Caco-2 (cell line): ENCODE measurements at regions not wholly inside any gene's neighbourhood (a gene's known extent, or its start where the extent isn't known, plus 50 kb on each side); places are given as distances from the start of the nearest gene placed in this dataset.

Experiments
- BruUV-seq: library from RNA; stranded (reverse); fragments of 400-500 nt; replicated peaks from 2 replicates; lab custom pipeline; 2021; lab: Mats Ljungman, UMichigan
- CTCF ChIA-PET: fragments of 300-600 bp; sonication (Branson Sonifier 250); formaldehyde crosslinking; loops from one replicate; lab custom pipeline; 2022; ENCODE audit warnings: antibody characterized with exemption; lab: Charles Lee
- POLR2A ChIA-PET: fragments of 300-600 bp; sonication (Branson Sonifier 250); formaldehyde crosslinking; loops from one replicate; lab custom pipeline; 2022; ENCODE audit warnings: antibody characterized with exemption; lab: Charles Lee
- DNase-seq, 2 experiments: peaks; one replicate each; pipeline versions ENCODE4 v3.0.0 to v3.0.0-alpha.2; 2020 to 2022
- H3K27me3 ChIP-seq: replicated peaks from 2 replicates; pipeline ENCODE4 v1.6.0; 2011; ENCODE audit warnings: low read length; ENCODE audit not compliant: control insufficient read depth, insufficient read depth
- H3K36me3 ChIP-seq: 2 replicates; pipeline ENCODE4 v1.5.1; 2011; ENCODE audit warnings: low read length; ENCODE audit not compliant: control insufficient read depth, insufficient read depth
- H3K4me1 ChIP-seq: fragments of 250-450 bp; sonication (Bioruptor Pico); 2 replicates; pipeline ENCODE4 v1.5.1; 2020; ENCODE audit warnings: mild to moderate bottlenecking
- H3K4me3 ChIP-seq: 2 replicates; pipeline ENCODE4 v1.5.1; 2011; ENCODE audit warnings: low read depth, mild to moderate bottlenecking, control low read depth, low read length
- H3K9me3 ChIP-seq: fragments of 250-450 bp; sonication (Bioruptor Pico); 2 replicates; pipeline ENCODE4 v1.5.1; 2020; ENCODE audit warnings: mild to moderate bottlenecking, moderate library complexity
- H3K27ac Mint-ChIP-seq: one replicate; pipeline ENCODE4 v1.8.0; 2022; ENCODE audit warnings: mixed read lengths; ENCODE audit not compliant: unreplicated experiment
- H3K27me3 Mint-ChIP-seq: one replicate; pipeline ENCODE4 v1.8.0; 2022; ENCODE audit warnings: mixed read lengths; ENCODE audit not compliant: insufficient read depth, unreplicated experiment
- H3K36me3 Mint-ChIP-seq: one replicate; pipeline ENCODE4 v1.8.0; 2022; ENCODE audit warnings: mild to moderate bottlenecking, mixed read lengths; ENCODE audit not compliant: insufficient read depth, unreplicated experiment
- H3K4me1 Mint-ChIP-seq: one replicate; pipeline ENCODE4 v1.8.0; 2022; ENCODE audit warnings: low read depth, mixed read lengths; ENCODE audit not compliant: unreplicated experiment
- H3K4me3 Mint-ChIP-seq: one replicate; pipeline ENCODE4 v1.8.0; 2022; ENCODE audit warnings: mild to moderate bottlenecking, moderate library complexity, mixed read lengths; ENCODE audit not compliant: unreplicated experiment
- H3K9me3 Mint-ChIP-seq: one replicate; pipeline ENCODE4 v1.8.0; 2022; ENCODE audit warnings: mixed read lengths; ENCODE audit not compliant: unreplicated experiment
- CTCF ChIP-seq, 2 experiments: fragments of 200-600 bp in 1 of 2; IDR thresholded peaks; 1 replicate in 1 of 2; 2 replicates in 1 of 2; pipeline versions ENCODE4 v1.5.1 to v1.8.0; 2011 to 2022; ENCODE audit warnings: antibody characterized with exemption in 1 of 2, control low read depth in 1 of 2, inconsistent platforms in 1 of 2, low read depth in 1 of 2, low read length in 1 of 2, mild to moderate bottlenecking in 1 of 2, moderate library complexity in 1 of 2; ENCODE audit not compliant: insufficient read depth in 1 of 2, severe bottlenecking in 1 of 2, unreplicated experiment in 1 of 2
- intact Hi-C: fragments of 100-400 bp; cut with micrococcal nuclease; formaldehyde crosslinking; loops from one replicate; pipeline ENCODE4 v1.10.0; 2022; ENCODE audit not compliant: unreplicated experiment

GRCh38 chr5:124007675-124008398 is 495.9 kb downstream of the CSNK1G3 start:
- H3K4me3 Mint-ChIP-seq = no peak overlapping the region

GRCh38 chr5:124001036-124001615 is 489.1 kb downstream of the CSNK1G3 start:
- no peaks in the 10 kb centered on the region for H3K36me3 ChIP-seq
- no peak overlapping the region for H3K4me3 ChIP-seq
- H3K27me3 ChIP-seq = no peaks in the 10 kb centered on the region
- peaks cover 9% of the 10 kb centered on the region; the same call in 1 of the 2 replicates for H3K4me1 ChIP-seq
- H3K9me3 ChIP-seq = peaks cover 2% of the 10 kb centered on the region; the same call in 1 of the 2 replicates
- peaks cover 21% of the 10 kb centered on the region for H3K4me1 Mint-ChIP-seq
- ChIA-PET CTCF (no interaction called here), POLR2A (no interaction called here)
- intact Hi-C loops = no loop called here
- no peak overlapping the region for H3K4me3 Mint-ChIP-seq
- no peak for TF ChIP-seq CTCF (IDR thresholded peaks at IDR 0.05; ENCODE audit: insufficient read depth in 1 of 2, low read depth in 1 of 2, low read length in 1 of 2, severe bottlenecking in 1 of 2, unreplicated experiment in 1 of 2)
- no peaks in the 10 kb centered on the region for H3K27me3 Mint-ChIP-seq
- H3K9me3 Mint-ChIP-seq = peaks cover 4% of the 10 kb centered on the region
- no peaks in the 10 kb centered on the region for H3K36me3 Mint-ChIP-seq
- no peak for DNase-seq
- no peak overlapping the region for H3K27ac Mint-ChIP-seq
- no TSS peak for BruUV-seq

More at GRCh38 chr5:124007675-124008398, 495.9 kb downstream of the CSNK1G3 start:
- CTCF ChIA-PET = no interaction called here
- no TSS peak for BruUV-seq
- intact Hi-C loops = no loop called here
- Histone ChIP-seq H3K27me3 (no peaks in the 10 kb centered on the region), H3K9me3 (peaks cover 21% of the 10 kb centered on the region), H3K4me1 (no peaks in the 10 kb centered on the region), H3K4me3 (no peak overlapping the region), H3K36me3 (no peaks in the 10 kb centered on the region)
- Mint-ChIP-seq H3K27me3 (no peaks in the 10 kb centered on the region), H3K36me3 (no peaks in the 10 kb centered on the region), H3K27ac (no peak overlapping the region), H3K9me3 (peaks cover 26% of the 10 kb centered on the region), H3K4me1 (no peaks in the 10 kb centered on the region)
- DNase-seq = no peak
- POLR2A ChIA-PET = no interaction called here
- no peak for TF ChIP-seq CTCF (IDR thresholded peaks at IDR 0.05; ENCODE audit: insufficient read depth in 1 of 2, low read depth in 1 of 2, low read length in 1 of 2, severe bottlenecking in 1 of 2, unreplicated experiment in 1 of 2)

- no peak for DNase-seq
- no peaks in the 10 kb centered on the region for H3K9me3 ChIP-seq
- H3K4me3 Mint-ChIP-seq = no peak overlapping the region
- H3K27me3 Mint-ChIP-seq = no peaks in the 10 kb centered on the region
- CTCF ChIA-PET = no interaction called here
- H3K4me1 Mint-ChIP-seq = peaks cover 21% of the 10 kb centered on the region
- no peaks in the 10 kb centered on the region for H3K36me3 Mint-ChIP-seq
- peaks cover 2% of the 10 kb centered on the region for H3K9me3 Mint-ChIP-seq
- no peak overlapping the region for H3K4me3 ChIP-seq
- peaks cover 9% of the 10 kb centered on the region; the same call in 1 of the 2 replicates for H3K4me1 ChIP-seq
- no peak for TF ChIP-seq CTCF (IDR thresholded peaks at IDR 0.05; ENCODE audit: insufficient read depth in 1 of 2, low read depth in 1 of 2, low read length in 1 of 2, severe bottlenecking in 1 of 2, unreplicated experiment in 1 of 2)
- BruUV-seq = no TSS peak
- H3K27ac Mint-ChIP-seq = no peak overlapping the region
- no peaks in the 10 kb centered on the region for H3K36me3 ChIP-seq
- no peaks in the 10 kb centered on the region for H3K27me3 ChIP-seq
- POLR2A ChIA-PET = no interaction called here
- intact Hi-C loops = no loop called here
Measured at GRCh38 chr5:124000538-124000937, 488.6 kb downstream of the CSNK1G3 start.
